K562 (cell line): ENCODE measurements at regions not wholly inside any gene's neighbourhood (a gene's known extent, or its start where the extent isn't known, plus 50 kb on each side); places are given as distances from the start of the nearest gene placed in this dataset.

ENCODE experiments used
- ATAC-seq: fragments of 200-7000 bp; cut with Tn5 transposase; 3 replicates; pipeline ENCODE4 v1.9.1; 2020; ENCODE audit warnings: moderate library complexity
- BruUV-seq: library from RNA; stranded (reverse); fragments of 400-500 nt; replicated peaks from 2 replicates; lab custom pipeline; 2021; lab: Mats Ljungman, UMichigan
- CTCF ChIA-PET: fragments of 300-600 bp; formaldehyde crosslinking; extraction: SDS; loops from one replicate; lab custom pipeline; 2021; ENCODE audit warnings: low intra/inter-chr PET ratio; lab: Yijun Ruan, JAX
- POLR2A ChIA-PET: fragments of 300-600, 350-650 bp; sonication (Branson Sonifier 250); formaldehyde crosslinking; extraction: SDS; loops from one replicate; lab custom pipeline; 2021; ENCODE audit warnings: antibody characterized with exemption, inconsistent platforms; lab: Yijun Ruan, JAX
- DNase-seq, 4 experiments: peaks; one replicate each; pipeline versions ENCODE4 v3.0.0 to v3.0.0-alpha.2; 2011 to 2018; ENCODE audit warnings: low spot score in 3 of 4, mixed read lengths in 3 of 4; ENCODE audit errors: extremely low read depth in 1 of 4
- FAIRE-seq: peaks from 2 replicates; lab custom pipeline; 2011; peaks lifted over from hg19 to GRCh38; lab: Jason Lieb, UNC
- H2AFZ ChIP-seq: 2 replicates; pipeline ENCODE4 v1.6.0; 2011; ENCODE audit warnings: low read depth, low read length, control low read depth, inconsistent platforms
- H3K27ac ChIP-seq: fragments of 200-600 bp; 3 replicates; pipeline ENCODE4 v1.8.0; 2011; ENCODE audit warnings: low read depth, mild to moderate bottlenecking, control low read depth, inconsistent platforms, low read length, moderate library complexity, mixed read lengths; ENCODE audit errors: extremely low read depth
- H3K27me3 ChIP-seq, 2 experiments: fragments of 300-600 bp in 1 of 2; 2 replicates in 1 of 2; 3 replicates in 1 of 2; pipeline versions ENCODE4 v1.6.0 to v1.8.0; 2011; ENCODE audit warnings: inconsistent platforms in 2 of 2, low read length in 2 of 2, mild to moderate bottlenecking in 1 of 2, mixed read lengths in 1 of 2, moderate library complexity in 1 of 2; ENCODE audit not compliant: control insufficient read depth in 2 of 2, insufficient read depth in 2 of 2
- H3K36me3 ChIP-seq: fragments of 300-600 bp; 3 replicates; pipeline ENCODE4 v1.8.0; 2011; ENCODE audit warnings: mild to moderate bottlenecking, low read length, inconsistent platforms; ENCODE audit not compliant: control insufficient read depth, insufficient read depth
- H3K4me1 ChIP-seq, 2 experiments: fragments of 200-600 bp in 1 of 2; replicated peaks in 1 of 2; 2 replicates in 1 of 2; 3 replicates in 1 of 2; pipeline versions ENCODE4 v1.5.1 to v1.8.0; 2011; ENCODE audit warnings: inconsistent platforms in 2 of 2, low read length in 2 of 2, mild to moderate bottlenecking in 1 of 2, mixed read lengths in 1 of 2, moderate library complexity in 1 of 2; ENCODE audit not compliant: control insufficient read depth in 2 of 2, insufficient read depth in 2 of 2
- H3K4me2 ChIP-seq: 2 replicates; pipeline ENCODE4 v1.6.1; 2011; ENCODE audit warnings: low read length, control low read depth, inconsistent platforms, mixed read lengths; ENCODE audit not compliant: insufficient read depth
- H3K4me3 ChIP-seq: fragments of 200-600 bp; sonication (generic), shearing (Covaris generic); 2 replicates; pipeline ENCODE4 v1.5.1; 2016; ENCODE audit warnings: control low read depth, inconsistent platforms
- H3K79me2 ChIP-seq: fragments of 200-600 bp; 3 replicates; pipeline ENCODE4 v1.8.0; 2011; ENCODE audit warnings: low read length, inconsistent platforms; ENCODE audit not compliant: control insufficient read depth, insufficient read depth
- H3K9ac ChIP-seq, 2 experiments: 2 replicates each; pipeline versions ENCODE4 v1.6.0 to v1.6.1; 2011; ENCODE audit warnings: low read depth in 2 of 2, low read length in 2 of 2, control low read depth in 1 of 2, inconsistent platforms in 1 of 2, mild to moderate bottlenecking in 1 of 2, mixed read lengths in 1 of 2; ENCODE audit not compliant: insufficient read depth in 1 of 2
- H3K9me1 ChIP-seq: one replicate; pipeline ENCODE4 v1.6.0; 2011; ENCODE audit warnings: inconsistent platforms, mild to moderate bottlenecking, low read length, moderate library complexity; ENCODE audit not compliant: control insufficient read depth, insufficient read depth
- H3K9me3 ChIP-seq: replicated peaks from 2 replicates; pipeline ENCODE4 v1.5.1; 2011; ENCODE audit warnings: low read depth, low read length, inconsistent platforms; ENCODE audit not compliant: control insufficient read depth, insufficient read depth
- H4K20me1 ChIP-seq: replicated peaks from 2 replicates; pipeline ENCODE4 v1.6.1; 2011; ENCODE audit warnings: low read length, inconsistent platforms, mixed read lengths; ENCODE audit not compliant: control insufficient read depth, insufficient read depth
- BCLAF1 ChIP-seq, 2 experiments: fragments of 450-650 bp in 1 of 2; IDR thresholded peaks; 2 replicates each; pipeline ENCODE4 v1.6.1; 2011 to 2017; ENCODE audit warnings: low read depth in 2 of 2, antibody characterized with exemption in 1 of 2, borderline replicate concordance in 1 of 2, low read length in 1 of 2, mild to moderate bottlenecking in 1 of 2, mixed read lengths in 1 of 2; ENCODE audit not compliant: control insufficient read depth in 1 of 2
- BRD9 ChIP-seq: fragments of 450-650 bp; IDR thresholded peaks from 2 replicates; pipeline ENCODE4 v1.6.1; 2018; ENCODE audit warnings: low read depth; ENCODE audit not compliant: partially characterized antibody
- E2F6 ChIP-seq, 2 experiments: IDR thresholded peaks; 2 replicates each; pipeline ENCODE4 v1.6.1; 2011; ENCODE audit warnings: borderline replicate concordance in 1 of 2, control low read depth in 1 of 2, low read depth in 1 of 2, low read length in 1 of 2, mild to moderate bottlenecking in 1 of 2, mixed read lengths in 1 of 2, moderate library complexity in 1 of 2; ENCODE audit not compliant: insufficient read depth in 1 of 2, insufficient read length in 1 of 2, poor library complexity in 1 of 2, severe bottlenecking in 1 of 2; ENCODE audit errors: extremely low read depth in 1 of 2
- ETV1 ChIP-seq: fragments of 450-650 bp; conservative IDR thresholded peaks from 2 replicates; pipeline ENCODE4 v1.6.1; 2016; ENCODE audit warnings: missing genetic modification characterization, control low read depth, low read depth, missing compliant biosample characterization
- HEY1 ChIP-seq: fragments of 250-450 bp; sonication (Bioruptor Pico); IDR thresholded peaks from 2 replicates; pipeline ENCODE4 v1.5.0; 2020; ENCODE audit warnings: mild to moderate bottlenecking, moderate library complexity, borderline replicate concordance
- LARP7 ChIP-seq: fragments of 450-650 bp; IDR thresholded peaks from 2 replicates; pipeline ENCODE4 v1.6.1; 2016
- NR2C2 ChIP-seq, 2 experiments: fragments of 200-800 bp in 1 of 2; sonication (Bioruptor generic) in 1 of 2; sonication (generic) in 1 of 2; formaldehyde crosslinking in 1 of 2; IDR thresholded peaks; 2 replicates each; pipeline versions ENCODE4 v1.6.1 to v1.8.0; 2016 to 2022; ENCODE audit warnings: mild to moderate bottlenecking in 1 of 2, missing compliant biosample characterization in 1 of 2, missing genetic modification characterization in 1 of 2, missing genetic modification reagents in 1 of 2
- WGBS: fragments of 100-300 bp; shearing (Covaris generic); methylation state at CpG from one replicate; pipeline ENCODE4 v1.1.6; 2016; ENCODE audit warnings: low coverage, mixed read lengths; ENCODE audit not compliant: insufficient coverage; ENCODE audit errors: missing lambda C conversion rate; 5-methylcytosine and 5-hydroxymethylcytosine counted together
- in situ Hi-C: fragments of 300-500 bp; cut with MboI; formaldehyde crosslinking; loops from 4 replicates; pipeline ENCODE4 v1.15.0; 2018; ENCODE audit warnings: inconsistent platforms, mixed read lengths
- intact Hi-C: fragments of 100-400 bp; cut with micrococcal nuclease; formaldehyde crosslinking; loops from 2 replicates; pipeline ENCODE4 v1.14.2; 2022

DNA sequence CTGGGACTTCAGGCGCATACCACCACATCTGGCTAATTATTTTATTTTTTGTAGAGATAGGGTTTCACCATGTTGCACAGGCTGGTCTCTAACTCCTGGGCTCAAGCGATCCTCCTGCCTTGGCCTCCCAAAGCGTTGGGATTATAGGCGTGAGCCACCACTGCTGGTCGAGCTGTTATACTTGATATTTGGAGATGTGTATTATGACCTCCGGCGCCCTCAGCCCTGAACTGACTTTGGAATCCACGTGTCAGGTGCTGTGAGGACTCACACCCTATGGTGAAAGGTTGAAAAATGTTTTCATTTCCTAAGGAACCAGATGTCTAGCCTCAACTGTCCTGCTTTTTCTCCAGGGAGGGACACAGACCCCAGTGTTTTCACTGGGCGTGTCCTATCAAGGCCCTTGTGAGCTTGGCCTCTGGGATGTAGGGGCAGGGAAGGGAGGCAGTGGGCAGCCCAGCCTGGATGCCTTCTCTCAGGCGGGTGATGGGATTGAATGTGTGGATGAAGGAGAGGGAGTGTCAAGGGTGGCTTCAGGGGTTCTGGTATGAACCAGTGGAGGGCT, 56.4 kb upstream of the HAAO start:
- H3K9ac ChIP-seq, result no peak overlapping the region
- no peak overlapping the region for H3K4me3 ChIP-seq
- no peak for TF ChIP-seq BRD9
- TF ChIP-seq NR2C2 (CRISPR knock-in tag; IDR thresholded peaks at IDR 0.05), result no peak
- no peak for TF ChIP-seq NR2C2 (tag; IDR thresholded peaks at IDR 0.05)
- TF ChIP-seq LARP7, result no peak
- no peak for TF ChIP-seq ETV1 (tag)
- no peak for TF ChIP-seq HEY1 (CRISPR knock-in tag)
- no peak for TF ChIP-seq BCLAF1 (IDR thresholded peaks at IDR 0.05; ENCODE audit: borderline replicate concordance in 1 of 2, control insufficient read depth in 1 of 2, low read depth in 2 of 2, low read length in 1 of 2)
- TF ChIP-seq E2F6 (IDR thresholded peaks at IDR 0.05; ENCODE audit: borderline replicate concordance in 1 of 2, extremely low read depth in 1 of 2, insufficient read depth in 1 of 2, insufficient read length in 1 of 2, low read depth in 1 of 2, low read length in 1 of 2, poor library complexity in 1 of 2, severe bottlenecking in 1 of 2), result no peak
- WGBS, result 57% methylated on average over 10 of the region's 10 CpGs
- H3K9me1 ChIP-seq, result no peaks in the 10 kb centered on the region
- CTCF ChIA-PET, result no interaction called here
- in situ Hi-C loops, result loop anchor here (25.0 kb wide), 1 partner anchor 288 kb away; no protein-coding TSS in a partner anchor
- H3K27ac ChIP-seq, result no peak overlapping the region
- no peak overlapping the region for H3K4me2 ChIP-seq
- no TSS peak for BruUV-seq
- H3K4me1 ChIP-seq, result no peaks in the 10 kb centered on the region; a peak in 1 of 5 replicates
- no peaks in the 10 kb centered on the region for H3K9me3 ChIP-seq
- no peaks in the 10 kb centered on the region for H4K20me1 ChIP-seq
- POLR2A ChIA-PET, result interaction anchor here (0.9 kb wide), 1 partner anchor 11 kb away, joined by 3 read pairs; no protein-coding TSS in a partner anchor
- FAIRE-seq (no peak), ATAC-seq (no peak), DNase-seq (no peak)
- H3K27me3 ChIP-seq, result no peaks in the 10 kb centered on the region; a peak in 1 of 5 replicates
- intact Hi-C loops, result no loop called here
- H3K79me2 ChIP-seq, result no peaks in the 10 kb centered on the region
- H3K36me3 ChIP-seq, result no peaks in the 10 kb centered on the region
- no peak overlapping the region for H2AFZ ChIP-seq
